ENCODE measurements at regions not wholly inside any gene's neighbourhood (a gene's known extent, or its start where the extent isn't known, plus 50 kb on each side); places are given as distances from the start of the nearest gene placed in this dataset.

DNA sequence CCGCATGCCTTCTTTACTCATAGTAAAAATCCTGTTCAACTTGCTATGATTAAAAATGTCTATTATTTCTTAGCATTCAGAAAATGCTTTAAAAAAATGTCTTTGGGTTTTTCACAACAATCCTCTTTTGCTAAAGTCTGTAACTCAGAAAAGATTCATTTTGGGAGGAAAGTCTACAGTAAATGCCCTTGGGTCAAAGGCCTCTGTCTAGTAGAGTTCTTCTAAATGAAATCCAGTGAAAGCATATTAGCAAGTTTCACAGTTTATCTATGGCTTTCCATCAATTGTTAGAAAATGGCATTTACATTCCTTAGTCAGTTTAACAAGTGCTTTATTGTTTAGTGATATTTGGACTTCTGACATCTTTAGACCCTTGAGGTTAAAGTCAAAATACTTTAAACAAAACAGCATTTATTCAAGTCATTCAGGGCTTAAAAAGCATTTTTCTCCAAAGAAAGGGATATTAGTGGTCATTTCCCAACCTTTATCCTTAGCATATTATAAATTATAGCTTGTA lies 137.1 kb upstream of the TARS1 start:
- H3K27me3 Mint-ChIP-seq (ENCODE audit: low read depth, poor library complexity) = peaks cover 9% of the 10 kb centered on the region
- TF ChIP-seq, protein P1, sequence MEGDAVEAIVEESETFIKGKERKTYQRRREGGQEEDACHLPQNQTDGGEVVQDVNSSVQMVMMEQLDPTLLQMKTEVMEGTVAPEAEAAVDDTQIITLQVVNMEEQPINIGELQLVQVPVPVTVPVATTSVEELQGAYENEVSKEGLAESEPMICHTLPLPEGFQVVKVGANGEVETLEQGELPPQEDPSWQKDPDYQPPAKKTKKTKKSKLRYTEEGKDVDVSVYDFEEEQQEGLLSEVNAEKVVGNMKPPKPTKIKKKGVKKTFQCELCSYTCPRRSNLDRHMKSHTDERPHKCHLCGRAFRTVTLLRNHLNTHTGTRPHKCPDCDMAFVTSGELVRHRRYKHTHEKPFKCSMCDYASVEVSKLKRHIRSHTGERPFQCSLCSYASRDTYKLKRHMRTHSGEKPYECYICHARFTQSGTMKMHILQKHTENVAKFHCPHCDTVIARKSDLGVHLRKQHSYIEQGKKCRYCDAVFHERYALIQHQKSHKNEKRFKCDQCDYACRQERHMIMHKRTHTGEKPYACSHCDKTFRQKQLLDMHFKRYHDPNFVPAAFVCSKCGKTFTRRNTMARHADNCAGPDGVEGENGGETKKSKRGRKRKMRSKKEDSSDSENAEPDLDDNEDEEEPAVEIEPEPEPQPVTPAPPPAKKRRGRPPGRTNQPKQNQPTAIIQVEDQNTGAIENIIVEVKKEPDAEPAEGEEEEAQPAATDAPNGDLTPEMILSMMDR (IDR thresholded peaks at IDR 0.05) = no peak
- H3K27ac Mint-ChIP-seq = no peak overlapping the region
- no peaks in the 10 kb centered on the region for H3K9me3 Mint-ChIP-seq
- H3K4me1 Mint-ChIP-seq = peaks cover 18% of the 10 kb centered on the region
- DNase-seq = no peak
- H3K4me3 Mint-ChIP-seq = no peak overlapping the region
- no peaks in the 10 kb centered on the region for H3K36me3 Mint-ChIP-seq (ENCODE audit: low read depth)

DNA sequence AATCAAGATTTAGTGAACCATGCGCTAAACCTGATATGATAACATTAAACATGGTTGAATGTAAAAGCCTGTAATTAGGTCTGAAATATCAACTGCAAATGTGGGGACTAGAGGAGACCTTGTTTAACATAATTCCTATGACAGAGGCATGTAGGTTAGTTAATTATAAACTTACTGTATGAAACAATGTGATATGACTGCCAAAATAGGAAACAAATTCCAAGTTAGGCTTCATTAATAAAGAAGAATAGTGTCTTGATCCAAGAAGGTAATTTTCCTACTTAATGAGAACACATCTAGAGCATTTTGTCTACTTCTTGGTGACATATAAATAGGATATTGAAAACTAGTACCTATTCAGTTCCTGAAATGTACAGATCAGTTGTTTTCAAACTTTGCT lies 136.2 kb upstream of the TARS1 start:
- no peak for DNase-seq
- no peak overlapping the region for H3K4me3 Mint-ChIP-seq
- H3K36me3 Mint-ChIP-seq (ENCODE audit: low read depth) = no peaks in the 10 kb centered on the region
- H3K9me3 Mint-ChIP-seq = no peaks in the 10 kb centered on the region
- H3K4me1 Mint-ChIP-seq = peaks cover 12% of the 10 kb centered on the region
- TF ChIP-seq, protein P1 (IDR thresholded peaks at IDR 0.05) = no peak
- H3K27ac Mint-ChIP-seq = no peak overlapping the region
- H3K27me3 Mint-ChIP-seq (ENCODE audit: low read depth, poor library complexity) = peaks cover 12% of the 10 kb centered on the region

DNA sequence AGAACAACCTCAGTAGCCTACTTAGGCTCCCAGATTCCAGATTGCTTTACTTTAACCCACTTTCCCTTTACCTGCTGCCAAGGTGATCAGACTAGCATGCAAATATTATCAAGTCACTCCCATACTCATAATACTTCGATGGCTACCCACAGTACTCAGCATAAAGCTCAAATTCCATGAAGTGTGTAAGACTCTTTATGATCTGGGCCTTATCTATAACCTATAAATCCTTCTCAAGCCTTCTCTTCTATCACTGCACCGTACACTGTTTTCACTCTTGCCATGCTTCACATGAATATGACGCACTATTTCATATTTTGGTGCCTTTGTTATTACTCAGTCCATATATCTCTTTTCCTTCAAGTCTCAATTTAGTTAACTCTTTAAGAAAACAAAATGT lies 135.2 kb upstream of the TARS1 start:
- Mint-ChIP-seq H3K4me1 (peaks cover 3% of the 10 kb centered on the region), H3K27ac (no peak overlapping the region), H3K27me3 (ENCODE audit: low read depth, poor library complexity) (peaks cover 12% of the 10 kb centered on the region), H3K4me3 (no peak overlapping the region), H3K9me3 (no peaks in the 10 kb centered on the region), H3K36me3 (ENCODE audit: low read depth) (no peaks in the 10 kb centered on the region)
- no peak for DNase-seq
- TF ChIP-seq, protein P1 (IDR thresholded peaks at IDR 0.05) = no peak

DNA sequence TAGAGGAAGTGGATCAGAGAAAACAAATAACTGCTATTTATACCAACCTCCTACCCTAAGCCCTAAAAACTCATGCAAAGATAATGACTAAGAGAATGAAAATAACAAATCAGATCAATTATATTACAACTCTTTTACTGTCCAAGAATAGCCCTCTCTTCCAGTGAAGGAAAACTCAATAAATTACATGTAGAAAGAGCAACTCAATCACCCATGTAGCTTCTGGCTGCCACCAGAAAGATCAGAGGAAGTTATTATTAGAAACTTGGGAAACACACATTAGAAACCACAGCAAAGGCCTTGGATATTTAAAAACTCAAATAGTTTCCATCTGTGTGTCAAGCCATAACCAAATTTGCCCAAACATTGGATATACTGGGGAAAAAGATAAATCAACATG lies 134.0 kb upstream of the TARS1 start:
- DNase-seq = no peak
- H3K27ac Mint-ChIP-seq = no peak overlapping the region
- no peaks in the 10 kb centered on the region for H3K36me3 Mint-ChIP-seq (ENCODE audit: low read depth)
- H3K4me3 Mint-ChIP-seq = no peak overlapping the region
- no peaks in the 10 kb centered on the region for H3K4me1 Mint-ChIP-seq
- TF ChIP-seq, protein P1 (IDR thresholded peaks at IDR 0.05) = no peak
- no peaks in the 10 kb centered on the region for H3K9me3 Mint-ChIP-seq
- peaks cover 12% of the 10 kb centered on the region for H3K27me3 Mint-ChIP-seq (ENCODE audit: low read depth, poor library complexity)

DNA sequence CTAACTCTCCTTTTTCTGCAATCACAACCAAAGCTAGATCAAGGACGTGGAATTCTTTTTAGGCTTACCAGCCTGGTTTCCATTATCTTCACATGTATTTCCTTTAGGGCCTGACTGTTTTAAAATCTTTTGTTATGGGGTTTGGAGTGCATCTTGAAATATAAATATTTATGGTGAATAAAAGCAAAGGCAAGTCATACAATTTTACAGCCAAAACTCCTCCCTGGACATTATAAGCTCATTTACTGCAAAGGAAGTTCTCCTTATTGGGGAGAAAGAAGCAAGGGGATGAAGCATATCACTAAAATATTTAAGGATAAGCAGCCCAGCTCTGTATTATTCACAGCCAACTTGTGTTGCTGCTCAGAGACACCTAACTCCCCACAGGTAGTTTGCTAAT lies 132.2 kb upstream of the TARS1 start:
- H3K27me3 Mint-ChIP-seq (ENCODE audit: low read depth, poor library complexity) = peaks cover 6% of the 10 kb centered on the region
- H3K4me1 Mint-ChIP-seq = no peaks in the 10 kb centered on the region
- no peak for DNase-seq
- no peak overlapping the region for H3K27ac Mint-ChIP-seq
- H3K9me3 Mint-ChIP-seq = no peaks in the 10 kb centered on the region
- no peaks in the 10 kb centered on the region for H3K36me3 Mint-ChIP-seq (ENCODE audit: low read depth)
- no peak overlapping the region for H3K4me3 Mint-ChIP-seq
- TF ChIP-seq, protein P1 (IDR thresholded peaks at IDR 0.05) = no peak

DNA sequence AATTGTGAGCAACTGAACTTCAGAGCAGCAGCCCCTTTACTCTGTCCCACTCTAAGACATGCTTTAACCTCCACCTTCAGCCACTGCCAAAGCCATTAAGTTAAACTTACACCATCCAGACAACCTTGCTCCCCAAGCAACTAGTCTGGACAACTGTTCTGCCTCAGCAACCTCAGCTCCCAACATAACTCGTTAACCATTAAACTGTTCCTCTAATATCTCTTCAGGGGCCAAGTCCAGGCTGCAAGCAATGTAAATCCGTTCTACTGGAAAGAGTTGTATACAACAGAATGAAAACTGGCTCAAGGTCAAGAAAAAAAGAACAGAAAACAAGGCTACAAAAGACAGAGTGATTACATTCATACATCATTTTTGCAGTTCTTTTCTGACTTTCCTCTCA lies 131.7 kb upstream of the TARS1 start:
- Mint-ChIP-seq H3K4me3 (no peak overlapping the region), H3K9me3 (no peaks in the 10 kb centered on the region), H3K36me3 (ENCODE audit: low read depth) (no peaks in the 10 kb centered on the region), H3K4me1 (no peaks in the 10 kb centered on the region), H3K27me3 (ENCODE audit: low read depth, poor library complexity) (peaks cover 6% of the 10 kb centered on the region), H3K27ac (no peak overlapping the region)
- TF ChIP-seq, protein P1 (IDR thresholded peaks at IDR 0.05) = no peak
- no peak for DNase-seq

Data from nephron progenitor cell (in vitro differentiated cells).